H1 (cell line): ENCODE measurements at regions not wholly inside any gene's neighbourhood (a gene's known extent, or its start where the extent isn't known, plus 50 kb on each side); places are given as distances from the start of the nearest gene placed in this dataset.
A peak's percentile ranks its signal among the peaks of the same experiment; 100 is the strongest.

Source experiments
- CTCF ChIA-PET: fragments of 300-600 bp; sonication (Branson Sonifier 250); formaldehyde crosslinking; loops from one replicate; lab custom pipeline; 2021; ENCODE audit not compliant: partially characterized antibody; lab: Charles Lee
- POLR2A ChIA-PET: fragments of 300-600 bp; sonication (Branson Sonifier 250); formaldehyde crosslinking; loops from one replicate; lab custom pipeline; 2021; ENCODE audit warnings: inconsistent platforms; ENCODE audit not compliant: partially characterized antibody; lab: Charles Lee
- DNase-seq, 2 experiments: peaks; one replicate each; pipeline versions ENCODE4 v3.0.0 to v3.0.0-alpha.2; 2010 to 2022; ENCODE audit warnings: low spot score in 2 of 2, low read depth in 1 of 2, mixed read lengths in 1 of 2
- FAIRE-seq: peaks from 2 replicates; lab custom pipeline; 2011; peaks lifted over from hg19 to GRCh38; lab: Jason Lieb, UNC
- H2AFZ ChIP-seq: 2 replicates; pipeline ENCODE4 v1.8.1; 2012; ENCODE audit warnings: low read length, inconsistent platforms
- H2AK5ac ChIP-seq: 2 replicates; pipeline ENCODE4 v1.6.1; 2013; ENCODE audit warnings: low read depth, low read length
- H2BK120ac ChIP-seq: replicated peaks from 2 replicates; pipeline ENCODE3; 2013; ENCODE audit warnings: low read depth, low read length, inconsistent platforms
- H2BK12ac ChIP-seq: 2 replicates; pipeline ENCODE4 v1.6.1; 2013; ENCODE audit warnings: low read depth, low read length
- H2BK15ac ChIP-seq: 2 replicates; pipeline ENCODE4 v1.6.1; 2013; ENCODE audit warnings: low read length
- H2BK20ac ChIP-seq: 2 replicates; pipeline ENCODE4 v1.6.1; 2013; ENCODE audit warnings: low read length
- H2BK5ac ChIP-seq: 2 replicates; pipeline ENCODE4 v1.6.1; 2013; ENCODE audit warnings: low read depth, low read length
- H3K14ac ChIP-seq: 2 replicates; pipeline ENCODE4 v1.6.1; 2013; ENCODE audit warnings: inconsistent platforms; ENCODE audit not compliant: insufficient read length
- H3K18ac ChIP-seq: 2 replicates; pipeline ENCODE4 v1.6.1; 2013; ENCODE audit warnings: low read length; ENCODE audit errors: extremely low read depth
- H3K23ac ChIP-seq: 2 replicates; pipeline ENCODE4 v1.6.1; 2013; ENCODE audit warnings: inconsistent platforms; ENCODE audit not compliant: insufficient read length
- H3K23me2 ChIP-seq: 2 replicates; pipeline ENCODE4 v1.6.1; 2013; ENCODE audit warnings: low read depth, low read length
- H3K27ac ChIP-seq: 2 replicates; pipeline ENCODE4 v1.6.1; 2011; ENCODE audit warnings: low read depth, low read length, inconsistent platforms
- H3K27me3 ChIP-seq, 4 experiments: replicated peaks in 1 of 4; 1 replicate in 1 of 4; 2 replicates in 3 of 4; pipeline versions ENCODE4 v1.6.1 to v1.8.1; 2011 to 2013; ENCODE audit warnings: low read length in 3 of 4, mild to moderate bottlenecking in 3 of 4, inconsistent platforms in 2 of 4, mixed read lengths in 2 of 4, moderate library complexity in 1 of 4; ENCODE audit not compliant: control insufficient read depth in 3 of 4, insufficient read depth in 3 of 4; ENCODE audit errors: extremely low read depth in 1 of 4
- H3K36me3 ChIP-seq, 4 experiments: 2 replicates each; pipeline versions ENCODE4 v1.6.1 to v1.8.1; 2011 to 2013; ENCODE audit warnings: mild to moderate bottlenecking in 4 of 4, low read length in 3 of 4, moderate library complexity in 2 of 4, control low read depth in 1 of 4, inconsistent platforms in 1 of 4; ENCODE audit not compliant: insufficient read depth in 4 of 4, control insufficient read depth in 2 of 4
- H3K4ac ChIP-seq: replicated peaks from 2 replicates; pipeline ENCODE3; 2013; ENCODE audit warnings: low read length, low read depth, mixed read lengths, inconsistent platforms; ENCODE audit not compliant: insufficient read length
- H3K4me1 ChIP-seq, 4 experiments: replicated peaks in 1 of 4; 1 replicate in 1 of 4; 2 replicates in 3 of 4; pipeline versions ENCODE4 v1.6.1 to v1.8.1; 2011 to 2013; ENCODE audit warnings: low read length in 3 of 4, inconsistent platforms in 2 of 4, mixed read lengths in 1 of 4; ENCODE audit not compliant: insufficient read depth in 4 of 4, control insufficient read depth in 3 of 4
- H3K4me2 ChIP-seq, 2 experiments: 2 replicates each; pipeline versions ENCODE4 v1.6.1 to v1.8.1; 2011 to 2013; ENCODE audit warnings: low read depth in 2 of 2, low read length in 2 of 2, control low read depth in 1 of 2, inconsistent platforms in 1 of 2, mild to moderate bottlenecking in 1 of 2; ENCODE audit not compliant: insufficient read depth in 1 of 2
- H3K4me3 ChIP-seq, 4 experiments: fragments of 200-600, 300-600 bp in 1 of 4; sonication (generic), shearing (Covaris generic), sonication (Bioruptor Twin) in 1 of 4; 2 replicates each; pipeline versions ENCODE4 v1.5.1 to v1.8.1; 2011 to 2016; ENCODE audit warnings: low read length in 4 of 4, low read depth in 3 of 4, control low read depth in 2 of 4, inconsistent platforms in 2 of 4, mild to moderate bottlenecking in 2 of 4, mixed read lengths in 1 of 4, moderate library complexity in 1 of 4; ENCODE audit not compliant: insufficient read depth in 2 of 4; ENCODE audit errors: extremely low read depth in 1 of 4
- H3K56ac ChIP-seq: replicated peaks from 2 replicates; pipeline ENCODE3; 2013; ENCODE audit warnings: low read depth, mild to moderate bottlenecking, mixed read lengths, low read length, inconsistent platforms; ENCODE audit not compliant: insufficient read length
- H3K79me1 ChIP-seq: 2 replicates; pipeline ENCODE4 v1.6.1; 2013; ENCODE audit warnings: low read depth, low read length, control low read depth
- H3K79me2 ChIP-seq, 2 experiments: 2 replicates each; pipeline versions ENCODE4 v1.6.1 to v1.8.1; 2012 to 2013; ENCODE audit warnings: low read length in 2 of 2, mild to moderate bottlenecking in 2 of 2, inconsistent platforms in 1 of 2; ENCODE audit not compliant: insufficient read depth in 2 of 2, control insufficient read depth in 1 of 2
- H3K9ac ChIP-seq, 4 experiments: replicated peaks in 1 of 4; 1 replicate in 1 of 4; 2 replicates in 3 of 4; pipeline versions ENCODE4 v1.6.1 to v1.8.1; 2011 to 2013; ENCODE audit warnings: low read depth in 3 of 4, low read length in 3 of 4, control low read depth in 2 of 4, mild to moderate bottlenecking in 2 of 4, moderate library complexity in 2 of 4, inconsistent platforms in 1 of 4; ENCODE audit errors: extremely low read depth in 1 of 4
- H3K9me3 ChIP-seq, 2 experiments: 2 replicates each; pipeline versions ENCODE4 v1.6.1 to v1.8.1; 2012 to 2013; ENCODE audit warnings: mild to moderate bottlenecking in 2 of 2, moderate library complexity in 2 of 2, control low read depth in 1 of 2, inconsistent platforms in 1 of 2, low read depth in 1 of 2, low read length in 1 of 2, mixed read lengths in 1 of 2; ENCODE audit not compliant: insufficient read depth in 2 of 2
- H4K20me1 ChIP-seq, 2 experiments: replicated peaks in 1 of 2; 2 replicates each; pipeline versions ENCODE3 to v1.8.1; 2011 to 2013; ENCODE audit warnings: inconsistent platforms in 2 of 2, low read length in 2 of 2, mild to moderate bottlenecking in 1 of 2; ENCODE audit not compliant: insufficient read depth in 2 of 2, control insufficient read depth in 1 of 2
- H4K5ac ChIP-seq: 2 replicates; pipeline ENCODE4 v1.6.1; 2013; ENCODE audit warnings: low read length, low read depth, mixed read lengths, inconsistent platforms; ENCODE audit not compliant: insufficient read length
- H4K8ac ChIP-seq: 2 replicates; pipeline ENCODE4 v1.8.0; 2013; ENCODE audit warnings: mild to moderate bottlenecking, moderate library complexity, low read length, inconsistent platforms; ENCODE audit not compliant: insufficient read depth; ENCODE audit errors: extremely low read depth
- H4K91ac ChIP-seq: replicated peaks from 2 replicates; pipeline ENCODE3; 2013; ENCODE audit warnings: low read length, mixed read lengths, inconsistent platforms; ENCODE audit not compliant: insufficient read length
- EZH2 ChIP-seq: fragments of 200-600 bp; sonication (generic); IDR thresholded peaks from 2 replicates; pipeline ENCODE4 v1.7.1; 2012; ENCODE audit warnings: low read depth, mild to moderate bottlenecking, moderate library complexity, low read length, inconsistent platforms; ENCODE audit not compliant: severe bottlenecking
- KDM1A ChIP-seq: fragments of 200-600, 300-600 bp; sonication (generic); IDR thresholded peaks from 2 replicates; pipeline ENCODE4 v1.7.1; 2016; ENCODE audit warnings: mild to moderate bottlenecking, low read length, borderline replicate concordance
- SIRT6 ChIP-seq: IDR thresholded peaks from one replicate; pipeline ENCODE4 v1.7.1; 2012; ENCODE audit warnings: low read length, inconsistent platforms
- WGBS, 2 experiments: shearing (Covaris generic) in 1 of 2; methylation state at CpG; one replicate each; pipeline versions ENCODE4 v1.1.6 to v1.1.7; 2013 to 2015; ENCODE audit warnings: low lambda C conversion rate in 2 of 2, mixed read lengths in 2 of 2, inconsistent platforms in 1 of 2, low coverage in 1 of 2, missing lambda C conversion rate in 1 of 2; ENCODE audit not compliant: insufficient replicate concordance in 2 of 2, insufficient coverage in 1 of 2, insufficient read length in 1 of 2; ENCODE audit errors: extremely low coverage in 1 of 2, missing lambda C conversion rate in 1 of 2; 5-methylcytosine and 5-hydroxymethylcytosine counted together

DNA sequence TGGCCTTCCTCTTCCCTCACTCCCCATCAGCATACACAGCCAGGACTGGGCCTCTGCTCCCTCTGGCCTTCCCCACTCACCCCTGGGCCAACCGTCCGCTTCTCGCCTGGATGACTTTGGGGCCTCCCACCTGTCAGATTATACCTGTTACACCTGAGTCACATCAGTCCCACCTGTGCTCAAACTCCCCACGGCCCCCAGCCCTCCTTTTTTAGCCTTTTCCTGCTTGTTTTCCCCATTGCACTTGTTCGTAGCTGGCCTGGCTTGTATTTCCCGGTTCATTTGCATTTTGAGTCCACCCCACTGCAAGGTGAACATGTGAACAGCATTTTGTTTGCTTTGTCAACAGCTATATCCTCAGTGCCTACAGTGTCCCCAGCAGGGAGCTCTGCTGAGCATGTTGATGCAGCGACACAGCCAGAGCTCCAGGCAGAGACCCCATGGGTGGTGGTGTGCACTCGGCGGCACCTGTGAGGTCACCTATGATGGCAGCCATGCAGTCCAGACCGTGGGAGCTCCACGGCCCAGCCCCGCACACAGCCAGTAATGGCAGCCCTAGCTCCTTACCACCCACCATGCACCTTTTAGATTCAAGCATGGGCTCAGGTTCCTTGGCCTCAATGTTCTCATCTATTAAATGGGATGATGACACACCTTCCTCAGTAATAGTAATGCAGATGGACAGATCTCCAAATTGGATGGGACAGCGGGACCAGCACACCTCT, 276.4 kb upstream of the HS6ST1 start:
- no peak overlapping the region for H4K91ac ChIP-seq
- H2BK120ac ChIP-seq: no peak overlapping the region
- no peak overlapping the region for H3K27ac ChIP-seq
- no peak overlapping the region for H3K9ac ChIP-seq
- H4K8ac ChIP-seq: no peak overlapping the region; the same call in 1 of the 2 replicates
- H3K18ac ChIP-seq: no peak overlapping the region
- H3K4me2 ChIP-seq: no peak overlapping the region
- peaks cover 9% of the 10 kb centered on the region; the same call in 1 of the 2 replicates for H3K23me2 ChIP-seq
- ChIA-PET CTCF (interaction anchor here (0.9 to 2.2 kb wide), 4 partner anchors 33 to 167 kb away, joined by 3 to 4 read pairs (median 4); no protein-coding TSS in a partner anchor), POLR2A (no interaction called here)
- H3K56ac ChIP-seq: peak overlapping the region; percentile 24
- H3K9me3 ChIP-seq: no peaks in the 10 kb centered on the region
- no peaks in the 10 kb centered on the region for H3K36me3 ChIP-seq
- no peak overlapping the region for H3K4me3 ChIP-seq
- H2AFZ ChIP-seq: no peak overlapping the region
- H3K79me2 ChIP-seq: no peaks in the 10 kb centered on the region
- H3K14ac ChIP-seq: no peak overlapping the region
- no peak overlapping the region for H2BK20ac ChIP-seq
- H4K20me1 ChIP-seq: peaks cover 0 to 4% of the 10 kb centered on the region in 2 experiments
- 94% methylated on average over 13 of the region's 13 CpGs; no CpG with 5 or more reads in 1 of the 2 experiments for WGBS, 2 experiments
- H3K4ac ChIP-seq: no peak overlapping the region
- H3K79me1 ChIP-seq: no peaks in the 10 kb centered on the region
- no peak overlapping the region for H4K5ac ChIP-seq
- DNase-seq (peak in 1 of 2 experiments; percentile 8), FAIRE-seq (no peak)
- no peak overlapping the region; the same call in 1 of the 2 replicates for H2AK5ac ChIP-seq
- TF ChIP-seq KDM1A (0 out of 2 replicates have a peak, but pooled peaks have one; percentile 43), SIRT6 (no peak), EZH2 (no peak)
- H3K23ac ChIP-seq: no peak overlapping the region
- no peak overlapping the region for H2BK5ac ChIP-seq
- H2BK15ac ChIP-seq: no peak overlapping the region; the same call in 1 of the 2 replicates
- no peaks in the 10 kb centered on the region for H3K27me3 ChIP-seq
- no peak overlapping the region for H2BK12ac ChIP-seq
- no peaks in the 10 kb centered on the region; a peak in 1 of 7 replicates for H3K4me1 ChIP-seq
